ENCODE measurements at regions not wholly inside any gene's neighbourhood (a gene's known extent, or its start where the extent isn't known, plus 50 kb on each side); places are given as distances from the start of the nearest gene placed in this dataset.

DNA sequence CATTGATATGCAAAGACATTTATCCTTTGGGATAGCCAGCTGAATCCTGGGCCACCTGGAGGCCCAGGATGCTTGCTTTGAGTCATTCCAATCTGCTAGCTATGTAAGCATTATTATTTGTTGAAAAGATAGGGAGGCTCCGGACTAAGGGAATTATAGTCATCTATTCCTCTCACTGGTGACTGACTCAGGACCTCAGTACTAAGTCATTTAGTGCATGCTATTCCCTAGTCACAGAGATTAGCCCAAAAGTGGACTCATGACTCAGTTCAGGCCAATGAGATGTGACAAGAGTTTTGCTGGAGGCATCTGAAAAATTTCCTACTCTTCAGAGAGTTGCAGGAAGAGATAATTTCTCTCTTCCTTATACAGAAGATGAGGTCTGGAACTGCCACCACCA lies 67.9 kb upstream of the ITM2B start:
- no peak for DNase-seq
- Histone ChIP-seq H3K27ac (no peak overlapping the region), H3K4me1 (no peaks in the 10 kb centered on the region), H3K9me3 (no peaks in the 10 kb centered on the region), H3K4me3 (no peak overlapping the region), H3K36me3 (no peaks in the 10 kb centered on the region), H3K27me3 (no peaks in the 10 kb centered on the region)
- TF ChIP-seq POLR2A (IDR thresholded peaks at IDR 0.05): no peak
- TF ChIP-seq, protein P1, sequence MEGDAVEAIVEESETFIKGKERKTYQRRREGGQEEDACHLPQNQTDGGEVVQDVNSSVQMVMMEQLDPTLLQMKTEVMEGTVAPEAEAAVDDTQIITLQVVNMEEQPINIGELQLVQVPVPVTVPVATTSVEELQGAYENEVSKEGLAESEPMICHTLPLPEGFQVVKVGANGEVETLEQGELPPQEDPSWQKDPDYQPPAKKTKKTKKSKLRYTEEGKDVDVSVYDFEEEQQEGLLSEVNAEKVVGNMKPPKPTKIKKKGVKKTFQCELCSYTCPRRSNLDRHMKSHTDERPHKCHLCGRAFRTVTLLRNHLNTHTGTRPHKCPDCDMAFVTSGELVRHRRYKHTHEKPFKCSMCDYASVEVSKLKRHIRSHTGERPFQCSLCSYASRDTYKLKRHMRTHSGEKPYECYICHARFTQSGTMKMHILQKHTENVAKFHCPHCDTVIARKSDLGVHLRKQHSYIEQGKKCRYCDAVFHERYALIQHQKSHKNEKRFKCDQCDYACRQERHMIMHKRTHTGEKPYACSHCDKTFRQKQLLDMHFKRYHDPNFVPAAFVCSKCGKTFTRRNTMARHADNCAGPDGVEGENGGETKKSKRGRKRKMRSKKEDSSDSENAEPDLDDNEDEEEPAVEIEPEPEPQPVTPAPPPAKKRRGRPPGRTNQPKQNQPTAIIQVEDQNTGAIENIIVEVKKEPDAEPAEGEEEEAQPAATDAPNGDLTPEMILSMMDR (IDR thresholded peaks at IDR 0.05): no peak

DNA sequence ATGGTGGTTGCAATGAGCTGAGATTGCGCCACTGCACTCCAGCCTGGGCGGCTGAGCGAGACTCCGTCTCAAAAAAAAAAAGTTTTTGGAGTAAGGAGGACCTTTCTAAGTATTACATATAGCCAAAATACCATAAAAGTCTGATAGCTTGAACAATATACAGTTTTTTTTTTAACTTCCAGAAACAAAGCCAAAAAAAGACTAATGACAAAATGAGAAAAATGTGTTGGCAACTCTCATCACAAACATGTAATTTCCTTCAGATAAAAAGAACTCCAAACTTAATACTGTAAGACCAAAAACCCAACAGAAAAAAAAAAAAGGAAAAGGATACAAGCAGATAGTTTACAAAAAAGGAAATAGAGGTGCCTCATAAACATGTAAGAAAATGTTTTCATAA lies 68.2 kb upstream of the MED4 start:
- Histone ChIP-seq H3K4me3 (no peak overlapping the region), H3K27ac (peak overlapping the region in 1 of 4 donors; percentile 52), H3K9me3 (no peaks in the 10 kb centered on the region), H3K4me1 (peaks cover 0 to 6% (median 0%) of the 10 kb centered on the region in 4 donors), H3K27me3 (no peaks in the 10 kb centered on the region), H3K36me3 (no peaks in the 10 kb centered on the region)
- TF ChIP-seq, protein P1 (IDR thresholded peaks at IDR 0.05): no peak
- TF ChIP-seq POLR2A (IDR thresholded peaks at IDR 0.05): no peak
- DNase-seq: no peak

DNA sequence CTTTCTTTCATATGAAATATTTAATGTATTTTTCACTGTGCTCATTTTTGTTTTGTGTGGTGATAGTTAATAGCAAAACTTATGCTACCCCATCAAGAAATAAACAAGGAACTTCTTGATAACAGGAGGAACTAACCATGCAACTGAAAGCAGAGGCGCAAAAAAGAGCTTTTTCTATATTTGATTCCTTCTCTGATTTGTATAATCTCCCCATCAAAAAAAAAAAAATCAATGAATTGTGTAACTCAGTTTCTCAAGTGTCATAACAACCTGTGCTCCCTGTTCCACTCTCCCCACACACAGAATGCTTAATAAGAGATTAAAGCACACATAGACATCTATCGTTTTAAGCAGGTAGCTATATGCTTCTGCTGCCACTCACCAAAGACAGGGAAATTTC lies 67.3 kb upstream of the MED4 start:
- H3K27ac ChIP-seq: peak overlapping the region in 1 of 4 donors; percentile 52
- no peak for DNase-seq
- H3K9me3 ChIP-seq: no peaks in the 10 kb centered on the region
- no peak overlapping the region for H3K4me3 ChIP-seq
- H3K36me3 ChIP-seq: no peaks in the 10 kb centered on the region
- no peak for TF ChIP-seq POLR2A (IDR thresholded peaks at IDR 0.05)
- TF ChIP-seq, protein P1 (IDR thresholded peaks at IDR 0.05): no peak
- H3K27me3 ChIP-seq: no peaks in the 10 kb centered on the region
- H3K4me1 ChIP-seq: peaks cover 0 to 12% (median 0%) of the 10 kb centered on the region in 4 donors

DNA sequence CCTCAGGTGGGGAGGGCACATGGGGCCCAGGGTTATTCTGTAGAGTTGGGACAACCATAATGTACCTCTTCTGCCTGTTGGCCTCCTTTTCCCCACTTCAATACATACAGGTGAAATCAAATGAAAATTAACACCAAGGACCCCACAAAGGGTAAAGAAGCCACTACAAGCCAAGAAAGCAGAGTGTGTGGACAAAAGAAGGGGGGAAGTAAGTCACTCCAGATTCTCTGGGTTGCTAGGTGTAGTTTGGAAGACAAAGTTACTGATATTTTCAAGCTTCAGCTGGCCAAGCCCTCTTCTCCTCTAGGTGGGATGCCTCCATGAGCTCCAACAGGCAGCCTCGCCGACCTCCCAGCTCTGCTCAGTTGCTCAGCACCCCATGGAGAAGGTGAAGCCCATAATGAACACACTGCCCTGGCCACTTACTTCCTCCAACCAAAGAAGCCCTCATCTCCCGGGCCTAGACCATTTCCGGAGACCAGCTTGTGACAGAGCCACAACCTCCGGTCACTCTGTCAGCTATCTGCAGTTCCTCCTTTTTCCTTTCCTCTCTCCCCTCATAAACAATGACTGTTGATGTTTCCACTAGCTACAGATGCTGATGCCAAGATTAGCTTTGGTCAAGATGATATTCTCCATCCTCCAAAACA lies 66.8 kb upstream of the MED4 start:
- TF ChIP-seq, protein P1 (IDR thresholded peaks at IDR 0.05): no peak
- TF ChIP-seq POLR2A (IDR thresholded peaks at IDR 0.05): no peak
- H3K27ac ChIP-seq: peak overlapping the region in 2 of 4 donors; percentile 52 to 67
- peaks cover 0 to 12% (median 0%) of the 10 kb centered on the region in 4 donors for H3K4me1 ChIP-seq
- DNase-seq: peak in 1 of 3 donors; percentile 63
- H3K4me3 ChIP-seq: no peak overlapping the region
- no peaks in the 10 kb centered on the region for H3K36me3 ChIP-seq
- no peaks in the 10 kb centered on the region for H3K9me3 ChIP-seq
- no peaks in the 10 kb centered on the region for H3K27me3 ChIP-seq

DNA sequence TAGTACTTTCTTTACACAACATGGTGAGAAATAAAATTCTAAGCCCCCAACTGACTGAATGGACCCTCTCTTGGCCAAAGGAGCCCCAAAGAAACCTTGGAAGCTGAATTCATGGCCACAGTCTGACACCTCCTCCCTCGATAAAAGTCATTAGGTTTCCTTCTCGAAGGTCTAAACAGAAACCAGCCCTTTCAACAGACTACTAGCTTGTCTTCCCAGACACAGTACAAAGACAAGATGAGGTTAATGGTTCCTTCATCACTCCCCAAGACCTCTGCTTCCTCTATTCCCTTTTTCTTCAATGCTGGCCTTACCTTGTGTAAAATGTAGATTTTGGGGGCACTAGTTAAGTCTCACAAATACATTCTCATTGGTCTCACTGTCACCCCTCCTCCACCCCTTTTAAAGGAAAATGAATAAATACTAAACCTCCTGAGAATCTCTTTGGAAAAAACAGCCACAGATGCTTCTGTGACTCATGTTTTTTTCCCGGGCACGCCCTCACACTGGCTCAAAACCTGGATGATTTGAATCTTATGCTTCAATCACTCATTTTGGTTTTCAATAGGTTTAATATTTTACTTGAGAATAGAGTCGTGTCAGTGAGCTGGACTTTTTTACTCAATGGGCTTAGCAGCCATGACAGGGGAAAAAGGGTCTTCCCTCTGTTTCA lies 65.8 kb upstream of the MED4 start:
- Histone ChIP-seq H3K4me1 (peaks cover 0 to 15% (median 0%) of the 10 kb centered on the region in 4 donors), H3K27me3 (no peaks in the 10 kb centered on the region), H3K4me3 (no peak overlapping the region), H3K27ac (peak overlapping the region in 2 of 4 donors; percentile 52 to 67), H3K36me3 (no peaks in the 10 kb centered on the region), H3K9me3 (no peaks in the 10 kb centered on the region)
- no peak for DNase-seq
- TF ChIP-seq, protein P1 (IDR thresholded peaks at IDR 0.05): no peak
- no peak for TF ChIP-seq POLR2A (IDR thresholded peaks at IDR 0.05)

All from Peyer's patch (tissue), 4 donors.